ENCODE measurements at regions not wholly inside any gene's neighbourhood (a gene's known extent, or its start where the extent isn't known, plus 50 kb on each side); places are given as distances from the start of the nearest gene placed in this dataset.

DNA sequence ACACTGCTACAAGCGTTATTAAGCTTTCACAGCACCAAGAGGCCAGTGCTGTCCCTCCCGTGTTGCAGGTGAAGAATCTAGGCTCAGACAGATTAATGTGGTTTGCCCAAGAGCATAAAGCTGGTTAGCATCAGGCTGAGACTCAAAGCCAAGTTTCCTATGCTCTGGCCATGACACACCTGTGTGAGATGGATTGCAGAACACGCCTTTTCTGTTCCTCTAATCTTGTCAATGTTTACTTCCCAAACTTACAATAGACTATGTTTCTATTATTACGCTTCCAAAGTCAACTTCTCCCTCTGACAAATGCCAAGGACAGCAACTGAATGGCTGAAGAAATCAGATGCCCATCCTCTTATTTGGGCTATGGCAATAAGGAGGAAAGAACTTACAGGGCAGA lies 138.4 kb upstream of the SLIT3 start:
- TF ChIP-seq POLR2A (IDR thresholded peaks at IDR 0.05): no peak
- TF ChIP-seq, protein P1, sequence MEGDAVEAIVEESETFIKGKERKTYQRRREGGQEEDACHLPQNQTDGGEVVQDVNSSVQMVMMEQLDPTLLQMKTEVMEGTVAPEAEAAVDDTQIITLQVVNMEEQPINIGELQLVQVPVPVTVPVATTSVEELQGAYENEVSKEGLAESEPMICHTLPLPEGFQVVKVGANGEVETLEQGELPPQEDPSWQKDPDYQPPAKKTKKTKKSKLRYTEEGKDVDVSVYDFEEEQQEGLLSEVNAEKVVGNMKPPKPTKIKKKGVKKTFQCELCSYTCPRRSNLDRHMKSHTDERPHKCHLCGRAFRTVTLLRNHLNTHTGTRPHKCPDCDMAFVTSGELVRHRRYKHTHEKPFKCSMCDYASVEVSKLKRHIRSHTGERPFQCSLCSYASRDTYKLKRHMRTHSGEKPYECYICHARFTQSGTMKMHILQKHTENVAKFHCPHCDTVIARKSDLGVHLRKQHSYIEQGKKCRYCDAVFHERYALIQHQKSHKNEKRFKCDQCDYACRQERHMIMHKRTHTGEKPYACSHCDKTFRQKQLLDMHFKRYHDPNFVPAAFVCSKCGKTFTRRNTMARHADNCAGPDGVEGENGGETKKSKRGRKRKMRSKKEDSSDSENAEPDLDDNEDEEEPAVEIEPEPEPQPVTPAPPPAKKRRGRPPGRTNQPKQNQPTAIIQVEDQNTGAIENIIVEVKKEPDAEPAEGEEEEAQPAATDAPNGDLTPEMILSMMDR (IDR thresholded peaks at IDR 0.05): no peak
- TF ChIP-seq EP300 (IDR thresholded peaks at IDR 0.05): no peak
- no peak for TF ChIP-seq POLR2AphosphoS5 (IDR thresholded peaks at IDR 0.05)
- WGBS: 72% methylated on average over 4 of the region's 4 CpGs
- H3K27ac ChIP-seq: no peak overlapping the region
- DNase-seq (ENCODE audit: low spot score in 2 of 2): no peak
- H3K27me3 ChIP-seq: no peaks in the 10 kb centered on the region
- no peak overlapping the region for H3K4me3 ChIP-seq
- H3K9me3 ChIP-seq: no peaks in the 10 kb centered on the region
- H3K4me1 ChIP-seq: peaks cover 7% of the 10 kb centered on the region
- H3K36me3 ChIP-seq: no peaks in the 10 kb centered on the region

DNA sequence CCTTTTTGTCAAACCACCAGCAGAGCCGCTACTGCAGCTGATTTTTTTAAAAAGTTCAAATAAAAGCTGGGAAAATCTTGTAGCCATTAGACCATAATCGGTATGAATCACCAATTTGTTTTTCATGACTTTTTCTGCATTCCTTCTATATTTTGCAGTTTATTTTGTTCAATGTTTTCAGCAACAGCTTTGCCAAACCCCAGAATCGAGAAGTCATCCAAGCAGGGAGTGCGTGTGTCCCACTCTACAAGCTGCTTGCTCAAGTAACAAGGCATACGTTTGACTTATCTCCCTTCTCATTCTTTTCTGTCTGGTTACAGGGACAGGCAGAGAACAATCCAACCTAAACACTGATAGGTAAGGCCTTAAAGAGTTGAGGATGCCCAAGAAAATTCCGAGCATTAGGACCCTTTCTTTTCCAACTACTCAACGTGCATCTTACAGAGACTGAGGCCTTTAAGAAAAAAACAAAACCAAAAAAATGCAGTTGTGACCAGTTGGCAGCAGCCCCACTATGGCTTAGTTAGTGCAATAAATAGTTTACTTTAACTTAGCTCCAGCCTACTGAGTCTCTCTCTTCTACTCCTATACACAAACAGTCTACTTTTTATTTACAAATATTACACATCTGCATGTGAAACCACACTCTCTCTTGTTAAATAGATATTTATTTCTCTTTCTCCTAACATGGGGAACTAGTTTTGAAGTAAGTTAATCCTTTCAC lies 134.7 kb upstream of the SLIT3 start:
- peak overlapping the region; percentile 39 for H3K27ac ChIP-seq
- TF ChIP-seq EP300 (IDR thresholded peaks at IDR 0.05) (no peak), POLR2AphosphoS5 (IDR thresholded peaks at IDR 0.05) (no peak)
- H3K4me3 ChIP-seq: no peak overlapping the region
- no peaks in the 10 kb centered on the region for H3K27me3 ChIP-seq
- no peaks in the 10 kb centered on the region for H3K9me3 ChIP-seq
- DNase-seq (ENCODE audit: low spot score in 2 of 2): no peak
- WGBS: 52% methylated on average over 7 of the region's 7 CpGs
- peaks cover 7% of the 10 kb centered on the region for H3K4me1 ChIP-seq
- H3K36me3 ChIP-seq: no peaks in the 10 kb centered on the region

DNA sequence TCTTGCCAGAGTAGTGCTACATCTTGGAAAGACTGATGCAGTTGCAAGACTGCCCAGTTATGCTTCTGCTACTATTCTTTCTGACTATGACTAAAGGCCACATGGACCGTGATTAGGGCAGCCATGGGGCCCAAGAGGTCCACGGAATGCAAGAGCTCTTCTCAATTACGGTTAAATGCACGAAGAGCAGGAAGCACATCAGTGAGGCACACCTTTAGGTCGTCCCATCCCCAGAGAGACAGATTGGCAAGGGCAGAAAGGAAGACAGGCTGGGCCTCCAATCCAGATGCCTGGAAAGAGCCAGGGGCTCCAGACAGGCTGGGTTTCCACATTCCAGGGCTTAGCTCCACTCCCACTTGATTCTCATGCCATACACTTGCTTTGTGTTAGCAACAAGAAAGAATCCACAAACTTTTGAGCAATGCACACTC lies 132.3 kb upstream of the SLIT3 start:
- peak overlapping the region; percentile 57 for H3K27ac ChIP-seq
- 53% methylated on average over 5 of the region's 5 CpGs for WGBS
- peaks cover 4% of the 10 kb centered on the region for H3K4me1 ChIP-seq
- no peaks in the 10 kb centered on the region for H3K9me3 ChIP-seq
- TF ChIP-seq EP300 (IDR thresholded peaks at IDR 0.05) (no peak), POLR2AphosphoS5 (IDR thresholded peaks at IDR 0.05) (no peak), POLR2A (IDR thresholded peaks at IDR 0.05) (no peak)
- TF ChIP-seq, protein P1 (IDR thresholded peaks at IDR 0.05): no peak
- no peaks in the 10 kb centered on the region for H3K36me3 ChIP-seq
- no peak overlapping the region for H3K4me3 ChIP-seq
- no peak for DNase-seq (ENCODE audit: low spot score in 2 of 2)
- H3K27me3 ChIP-seq: no peaks in the 10 kb centered on the region

DNA sequence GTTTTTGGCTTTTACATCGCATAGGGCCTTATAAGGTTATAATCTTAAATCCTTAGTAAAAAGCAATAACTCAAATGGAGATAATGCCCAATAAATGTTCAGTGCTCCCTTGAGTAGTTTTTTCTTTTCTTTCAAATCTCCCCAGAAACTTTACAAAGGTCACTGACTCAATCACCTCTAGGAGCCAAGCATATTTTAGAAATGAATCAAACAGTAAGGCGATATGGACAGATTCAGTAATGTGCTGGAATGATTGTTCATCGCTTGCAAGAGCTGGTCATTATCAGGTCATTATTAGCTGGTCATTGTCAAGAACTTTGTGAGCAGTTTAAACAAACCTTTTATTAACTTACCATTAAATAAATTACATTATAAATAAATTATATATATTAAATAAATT lies 130.4 kb upstream of the SLIT3 start:
- DNase-seq (ENCODE audit: low spot score in 2 of 2): no peak
- TF ChIP-seq POLR2A (IDR thresholded peaks at IDR 0.05) (no peak), POLR2AphosphoS5 (IDR thresholded peaks at IDR 0.05) (no peak), EP300 (IDR thresholded peaks at IDR 0.05) (no peak)
- TF ChIP-seq, protein P1 (IDR thresholded peaks at IDR 0.05): no peak
- H3K27me3 ChIP-seq: no peaks in the 10 kb centered on the region
- 87% methylated on average over 3 of the region's 3 CpGs for WGBS
- H3K4me3 ChIP-seq: no peak overlapping the region
- no peaks in the 10 kb centered on the region for H3K36me3 ChIP-seq
- H3K27ac ChIP-seq: no peak overlapping the region
- H3K9me3 ChIP-seq: no peaks in the 10 kb centered on the region
- H3K4me1 ChIP-seq: peaks cover 4% of the 10 kb centered on the region

DNA sequence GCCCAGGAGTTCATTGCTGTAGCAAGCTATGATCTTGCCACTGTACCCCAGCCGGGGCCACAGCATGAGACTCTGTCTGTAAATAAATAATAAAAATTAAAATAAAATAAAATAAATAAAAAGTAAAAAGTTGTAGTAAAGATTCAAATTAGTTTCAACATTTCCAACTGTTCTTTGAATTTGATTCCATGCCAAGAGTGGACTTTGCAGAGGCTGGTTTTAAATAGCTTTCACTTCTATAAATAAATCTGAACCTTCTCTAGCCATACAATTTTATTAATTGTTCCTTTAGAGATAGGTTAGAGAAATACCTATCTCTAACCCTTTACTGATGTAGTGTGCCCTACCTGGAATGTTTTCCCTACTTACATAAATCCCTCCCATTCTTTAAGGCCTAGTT lies 129.7 kb upstream of the SLIT3 start:
- no peak for TF ChIP-seq EP300 (IDR thresholded peaks at IDR 0.05)
- TF ChIP-seq POLR2A (IDR thresholded peaks at IDR 0.05): no peak
- TF ChIP-seq, protein P1 (IDR thresholded peaks at IDR 0.05): no peak
- no peaks in the 10 kb centered on the region for H3K9me3 ChIP-seq
- H3K27me3 ChIP-seq: no peaks in the 10 kb centered on the region
- 83% methylated on average over 1 of the region's 1 CpG for WGBS
- peaks cover 1% of the 10 kb centered on the region for H3K4me1 ChIP-seq
- no peak overlapping the region for H3K4me3 ChIP-seq
- no peak overlapping the region for H3K27ac ChIP-seq
- no peak for DNase-seq (ENCODE audit: low spot score in 2 of 2)
- H3K36me3 ChIP-seq: no peaks in the 10 kb centered on the region

DNA sequence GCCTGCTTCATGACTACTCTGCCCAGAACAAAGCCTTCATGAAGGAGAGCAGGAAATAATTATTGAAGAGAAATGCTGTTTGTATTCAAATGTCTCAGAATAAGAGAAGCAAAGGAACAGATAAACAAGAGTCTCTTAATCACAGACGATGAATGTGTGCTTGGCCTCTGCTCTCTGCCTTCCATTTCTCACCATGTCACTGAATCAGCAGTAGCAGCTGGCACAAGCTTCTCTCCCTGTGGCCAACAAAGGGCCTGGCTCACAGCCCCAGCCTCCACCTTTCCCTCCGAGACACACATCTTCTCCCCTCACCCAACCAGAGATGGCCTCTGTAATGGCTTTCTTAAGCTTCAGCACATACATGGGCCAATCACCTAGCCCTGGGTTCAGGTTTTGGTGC lies 128.1 kb upstream of the SLIT3 start:
- Histone ChIP-seq H3K4me1 (no peaks in the 10 kb centered on the region), H3K36me3 (no peaks in the 10 kb centered on the region), H3K4me3 (no peak overlapping the region), H3K27ac (peak overlapping the region; percentile 12), H3K9me3 (no peaks in the 10 kb centered on the region), H3K27me3 (no peaks in the 10 kb centered on the region)
- no peak for DNase-seq (ENCODE audit: low spot score in 2 of 2)
- TF ChIP-seq, protein P1 (IDR thresholded peaks at IDR 0.05): no peak
- TF ChIP-seq POLR2A (IDR thresholded peaks at IDR 0.05) (no peak), POLR2AphosphoS5 (IDR thresholded peaks at IDR 0.05) (no peak), EP300 (IDR thresholded peaks at IDR 0.05) (no peak)
- WGBS: 46% methylated on average over 2 of the region's 2 CpGs
